Gastroesophageal sphincter (tissue), 4 donors: ENCODE measurements at regions not wholly inside any gene's neighbourhood (a gene's known extent, or its start where the extent isn't known, plus 50 kb on each side); places are given as distances from the start of the nearest gene placed in this dataset.
"Not testable (repeated sequence)": the region's sequence is repeated elsewhere in the genome, so short reads cannot be mapped to it uniquely, and the experiment has no call there.

Source experiments
- ATAC-seq: fragments of 150-250 bp; one replicate; pipeline ENCODE4 v1.9.1; 2016; ENCODE audit warnings: mild to moderate bottlenecking, moderate library complexity
- H3K27ac ChIP-seq, 4 donors: fragments of 200-600 bp; sonication (generic) in 3 of 4; 1 replicate in 3 of 4; 2 replicates in 1 of 4; pipeline ENCODE4 v1.5.1; 2016 to 2019
- H3K27me3 ChIP-seq: fragments of 200-600 bp; sonication (generic); one replicate; pipeline ENCODE4 v1.5.1; 2019
- H3K36me3 ChIP-seq, 2 donors: fragments of 200-600 bp; sonication (generic); one replicate each; pipeline ENCODE4 v1.5.1; 2019; ENCODE audit warnings: control low read depth in 1 of 2
- H3K4me1 ChIP-seq, 3 donors: fragments of 200-600 bp; sonication (generic); 1 replicate in 2 of 3; 2 replicates in 1 of 3; pipeline ENCODE4 v1.5.1; 2016 to 2019; ENCODE audit warnings: control low read depth in 2 of 3
- H3K4me3 ChIP-seq, 2 donors: fragments of 200-600 bp; sonication (generic); one replicate each; pipeline ENCODE4 v1.5.1; 2019; ENCODE audit warnings: mild to moderate bottlenecking in 1 of 2, moderate library complexity in 1 of 2
- H3K9me3 ChIP-seq, 3 donors: fragments of 200-600 bp; sonication (generic); one replicate each; pipeline ENCODE4 v1.5.1; 2017 to 2019; ENCODE audit warnings: control low read depth in 2 of 3
- CTCF ChIP-seq, 4 experiments: fragments of 200-600 bp in 2 of 4; fragments of 450-650 bp in 2 of 4; sonication (generic) in 1 of 4; IDR thresholded peaks; one replicate each; pipeline ENCODE4 v1.5.1; 2017 to 2019; ENCODE audit warnings: antibody characterized with exemption in 4 of 4, mild to moderate bottlenecking in 2 of 4, moderate library complexity in 2 of 4
- EP300 ChIP-seq: sonication (generic); formaldehyde crosslinking; IDR thresholded peaks from one replicate; pipeline ENCODE4 v1.6.1; 2017; ENCODE audit warnings: antibody characterized with exemption, mild to moderate bottlenecking
- POLR2A ChIP-seq, 2 donors: fragments of 450-650 bp; IDR thresholded peaks; one replicate each; pipeline ENCODE4 v1.6.1; 2017; ENCODE audit warnings: antibody characterized with exemption in 2 of 2, mild to moderate bottlenecking in 2 of 2, moderate library complexity in 1 of 2
- POLR2AphosphoS5 ChIP-seq: sonication (generic); formaldehyde crosslinking; IDR thresholded peaks from one replicate; pipeline ENCODE4 v1.6.1; 2017; ENCODE audit warnings: antibody characterized with exemption
- WGBS, 2 donors: methylation state at CpG; one replicate each; pipeline ENCODE4 v1.1.5; 2018; ENCODE audit warnings: low coverage in 1 of 2; 5-methylcytosine and 5-hydroxymethylcytosine counted together

GRCh38 chr15:37416103-37416502 lies 315.8 kb upstream of the MEIS2 start:
- H3K27ac ChIP-seq: no peak overlapping the region
- WGBS, 2 donors: 80% methylated on average over 1 of the region's 1 CpG
- H3K4me1 ChIP-seq: no peaks in the 10 kb centered on the region
- no peak for ATAC-seq
- TF ChIP-seq POLR2A (IDR thresholded peaks at IDR 0.05): no peak
- no peak for TF ChIP-seq POLR2AphosphoS5
- TF ChIP-seq CTCF (IDR thresholded peaks at IDR 0.05): no peak
- no peak for TF ChIP-seq EP300
- no peak overlapping the region for H3K4me3 ChIP-seq
- H3K9me3 ChIP-seq: peaks cover 0 to 5% (median 0%) of the 10 kb centered on the region in 3 donors
- no peaks in the 10 kb centered on the region for H3K27me3 ChIP-seq
- no peaks in the 10 kb centered on the region for H3K36me3 ChIP-seq

DNA sequence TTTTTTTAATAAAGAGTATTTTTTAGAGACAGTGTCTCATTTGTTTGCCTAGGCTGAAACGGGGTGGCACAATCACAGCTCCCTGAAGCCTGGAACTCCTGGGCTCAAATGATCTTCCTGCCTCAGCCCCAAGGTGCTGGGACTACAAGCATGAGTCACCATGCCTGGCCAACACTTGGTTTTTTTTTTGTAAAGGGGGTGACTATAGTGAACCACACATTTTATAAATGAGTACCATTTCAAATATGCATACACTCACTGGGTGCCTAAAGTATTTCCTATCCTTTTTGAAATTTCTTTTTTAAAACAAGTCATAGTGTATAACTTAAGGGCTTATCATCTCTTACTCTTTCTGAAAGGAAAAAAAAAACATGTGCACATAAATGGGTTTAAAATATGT lies 325.2 kb upstream of the MEIS2 start:
- H3K36me3 ChIP-seq: no peaks in the 10 kb centered on the region
- no peak for ATAC-seq
- no peak for TF ChIP-seq POLR2A (IDR thresholded peaks at IDR 0.05)
- no peak for TF ChIP-seq EP300
- TF ChIP-seq POLR2AphosphoS5: no peak
- no peak for TF ChIP-seq CTCF (IDR thresholded peaks at IDR 0.05)
- H3K4me1 ChIP-seq: no peaks in the 10 kb centered on the region
- H3K4me3 ChIP-seq: no peak overlapping the region
- no peak overlapping the region for H3K27ac ChIP-seq
- H3K9me3 ChIP-seq: no peaks in the 10 kb centered on the region
- 53 to 57% methylated on average over 1 of the region's 1 CpG for WGBS, 2 donors
- no peaks in the 10 kb centered on the region for H3K27me3 ChIP-seq

GRCh38 chr15:37427393-37427792 lies 327.0 kb upstream of the MEIS2 start:
- not testable (repeated sequence) for H3K4me1 ChIP-seq, H3K27me3 ChIP-seq, H3K4me3 ChIP-seq, ATAC-seq, H3K27ac ChIP-seq, H3K36me3 ChIP-seq, H3K9me3 ChIP-seq
- 83% methylated on average over 8 of the region's 12 CpGs; no CpG with 5 or more reads in 1 of the 2 donors for WGBS, 2 donors

- Histone ChIP-seq H3K27ac (no peak overlapping the region), H3K27me3 (no peaks in the 10 kb centered on the region), H3K9me3 (no peaks in the 10 kb centered on the region), H3K4me1 (no peaks in the 10 kb centered on the region), H3K4me3 (no peak overlapping the region), H3K36me3 (no peaks in the 10 kb centered on the region)
- ATAC-seq: no peak
- 89 to 100% methylated on average over 2 of the region's 2 CpGs for WGBS, 2 donors
- TF ChIP-seq CTCF (IDR thresholded peaks at IDR 0.05): no peak
- TF ChIP-seq POLR2A (IDR thresholded peaks at IDR 0.05): no peak
- TF ChIP-seq POLR2AphosphoS5: no peak
- no peak for TF ChIP-seq EP300
These were observed 346.6 kb upstream of the MEIS2 start for GRCh38 chr15:37446921-37447320.

DNA sequence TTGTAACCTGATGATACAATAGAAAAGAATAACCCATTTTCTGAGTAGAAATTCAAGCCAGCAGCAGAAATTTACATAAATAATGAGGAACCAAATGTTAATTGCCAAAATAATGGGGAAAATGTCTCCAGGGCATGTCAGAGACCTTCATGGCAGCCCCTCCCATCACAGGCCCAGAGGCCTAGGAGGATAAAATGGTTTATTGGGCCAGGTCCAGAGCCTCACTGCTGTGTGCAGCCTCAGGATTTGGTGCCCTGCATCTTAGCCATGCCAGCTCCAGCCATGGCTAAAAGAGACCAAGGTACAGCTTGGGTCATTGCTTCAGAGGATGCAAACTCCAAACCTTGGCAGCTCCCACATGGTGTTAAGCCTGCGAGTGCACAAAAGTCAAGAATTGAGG lies 352.1 kb upstream of the MEIS2 start:
- H3K4me3 ChIP-seq: no peak overlapping the region
- peaks cover 0 to 6% (median 0%) of the 10 kb centered on the region in 3 donors for H3K9me3 ChIP-seq
- no peak overlapping the region for H3K27ac ChIP-seq
- no peak for ATAC-seq
- WGBS, 2 donors: 80 to 100% methylated on average over 1 of the region's 1 CpG
- no peaks in the 10 kb centered on the region for H3K27me3 ChIP-seq
- TF ChIP-seq POLR2A (IDR thresholded peaks at IDR 0.05) (no peak), EP300 (no peak), CTCF (IDR thresholded peaks at IDR 0.05) (no peak), POLR2AphosphoS5 (no peak)
- H3K36me3 ChIP-seq: no peaks in the 10 kb centered on the region
- H3K4me1 ChIP-seq: no peaks in the 10 kb centered on the region

DNA sequence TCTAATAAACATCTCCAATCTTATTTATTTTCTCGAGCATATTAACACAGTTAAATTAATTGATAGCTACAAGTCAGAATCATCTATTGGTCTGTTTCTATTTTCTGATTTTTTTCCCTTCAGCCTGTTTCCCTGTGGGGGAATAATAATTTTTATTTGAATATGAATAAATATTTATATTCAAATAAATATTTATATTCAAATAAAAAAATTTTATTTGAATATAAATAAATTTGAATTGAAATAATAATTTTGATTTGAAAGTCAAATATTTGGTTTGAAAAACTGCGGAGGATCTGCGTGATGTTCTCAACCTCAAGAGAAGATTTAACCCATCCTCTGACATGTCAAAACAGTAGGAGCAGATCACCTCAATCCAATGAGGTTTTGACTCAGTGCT lies 380.1 kb upstream of the MEIS2 start:
- H3K27ac ChIP-seq: no peak overlapping the region
- no peak for ATAC-seq
- no peaks in the 10 kb centered on the region for H3K9me3 ChIP-seq
- no peak overlapping the region for H3K4me3 ChIP-seq
- H3K27me3 ChIP-seq: no peaks in the 10 kb centered on the region
- 62 to 70% methylated on average over 3 of the region's 3 CpGs for WGBS, 2 donors
- H3K36me3 ChIP-seq: no peaks in the 10 kb centered on the region
- TF ChIP-seq EP300 (no peak), POLR2AphosphoS5 (no peak), POLR2A (IDR thresholded peaks at IDR 0.05) (no peak), CTCF (IDR thresholded peaks at IDR 0.05) (no peak)
- H3K4me1 ChIP-seq: no peaks in the 10 kb centered on the region
